Hematopoietic multipotent progenitor cell (in vitro differentiated cells): ENCODE measurements at regions not wholly inside any gene's neighbourhood (a gene's known extent, or its start where the extent isn't known, plus 50 kb on each side); places are given as distances from the start of the nearest gene placed in this dataset.
"Not testable (repeated sequence)": the region's sequence is repeated elsewhere in the genome, so short reads cannot be mapped to it uniquely, and the experiment has no call there.

Experiments used
- DNase-seq, 3 donors: peaks; one replicate each; pipeline ENCODE4 v3.0.0-alpha.2; 2011 to 2015; ENCODE audit warnings: low read depth in 2 of 3, low spot score in 2 of 3

- DNase-seq: no peak
Measured at GRCh38 chr1:169044971-169045370, 61.5 kb upstream of the ATP1B1 start.

GRCh38 chr1:169046671-169047070 is 59.8 kb upstream of the ATP1B1 start:
- DNase-seq: no peak

GRCh38 chr1:169047074-169047473 is 59.4 kb upstream of the ATP1B1 start:
- DNase-seq: no peak

- no peak for DNase-seq
Measured at GRCh38 chr1:169048043-169048442, 58.4 kb upstream of the ATP1B1 start.

- DNase-seq: no peak
Measured at GRCh38 chr1:169049258-169049938, 57.1 kb upstream of the ATP1B1 start.

- DNase-seq: no peak
Measured at GRCh38 chr1:169051171-169051570, 55.3 kb upstream of the ATP1B1 start.

GRCh38 chr1:169052171-169052570 is 54.3 kb upstream of the ATP1B1 start:
- not testable (repeated sequence) for DNase-seq

- no peak for DNase-seq
Measured at GRCh38 chr1:169052727-169053126, 53.8 kb upstream of the ATP1B1 start.

GRCh38 chr1:169053196-169053595 is 53.3 kb upstream of the ATP1B1 start:
- no peak for DNase-seq
